ENCODE measurements at regions not wholly inside any gene's neighbourhood (a gene's known extent, or its start where the extent isn't known, plus 50 kb on each side); places are given as distances from the start of the nearest gene placed in this dataset.
"Not testable (repeated sequence)": the region's sequence is repeated elsewhere in the genome, so short reads cannot be mapped to it uniquely, and the experiment has no call there.

GRCh38 chr11:70886256-70886655 lies 366.1 kb downstream of the SHANK2 start:
- no peak for DNase-seq

DNA sequence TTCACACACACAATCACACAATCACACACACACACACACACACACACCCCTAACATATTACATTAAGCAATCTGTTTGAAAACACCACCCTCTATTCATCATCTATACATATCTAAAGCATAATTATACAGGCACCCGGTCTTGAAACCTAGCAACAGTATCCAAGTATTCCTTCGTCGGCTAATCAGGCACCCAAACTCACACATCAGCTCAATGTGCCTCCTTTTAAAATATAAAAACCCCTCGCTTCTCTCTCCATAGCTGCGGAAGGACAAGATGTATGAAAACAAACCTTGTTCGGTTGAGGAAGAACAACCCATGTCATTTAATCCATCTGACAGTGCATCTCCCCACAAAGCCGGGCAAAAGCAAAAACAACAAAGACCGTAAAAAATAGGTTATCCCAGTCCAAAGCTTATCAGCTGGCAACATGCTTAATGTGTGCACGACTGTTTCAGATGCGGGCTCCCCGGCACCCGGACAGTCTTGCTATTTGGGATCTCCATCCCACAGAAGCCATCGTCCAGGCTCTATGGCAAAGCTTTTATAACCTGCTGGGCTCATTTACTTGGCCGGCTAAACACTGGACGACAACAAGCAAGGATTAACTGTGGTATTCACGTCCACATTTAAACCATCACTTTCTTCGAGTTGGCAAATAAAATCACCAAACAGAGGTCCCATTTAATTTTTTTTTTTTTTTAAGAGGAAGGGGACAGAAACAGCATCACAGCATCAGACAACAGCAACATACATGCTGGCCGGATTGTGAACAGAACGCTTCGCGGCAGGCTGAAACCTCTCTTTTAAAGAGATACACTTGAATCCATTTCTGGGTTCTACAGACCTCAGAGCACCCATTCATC lies 365.5 kb downstream of the SHANK2 start:
- no peak for DNase-seq

DNA sequence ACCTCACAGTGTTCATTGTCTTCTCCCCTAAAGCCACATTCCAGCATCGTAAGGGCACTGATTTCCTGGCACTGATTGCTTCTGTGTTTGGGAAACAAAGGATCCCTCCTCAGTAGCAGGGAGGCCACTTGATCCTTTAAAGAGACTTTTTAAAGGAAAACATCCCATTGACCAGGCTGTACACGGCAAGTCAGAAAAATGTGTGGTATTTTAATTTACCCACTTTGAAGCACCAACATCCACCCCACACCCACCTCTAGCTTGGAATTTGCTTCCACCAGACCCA lies 364.9 kb downstream of the SHANK2 start:
- no peak for DNase-seq

DNA sequence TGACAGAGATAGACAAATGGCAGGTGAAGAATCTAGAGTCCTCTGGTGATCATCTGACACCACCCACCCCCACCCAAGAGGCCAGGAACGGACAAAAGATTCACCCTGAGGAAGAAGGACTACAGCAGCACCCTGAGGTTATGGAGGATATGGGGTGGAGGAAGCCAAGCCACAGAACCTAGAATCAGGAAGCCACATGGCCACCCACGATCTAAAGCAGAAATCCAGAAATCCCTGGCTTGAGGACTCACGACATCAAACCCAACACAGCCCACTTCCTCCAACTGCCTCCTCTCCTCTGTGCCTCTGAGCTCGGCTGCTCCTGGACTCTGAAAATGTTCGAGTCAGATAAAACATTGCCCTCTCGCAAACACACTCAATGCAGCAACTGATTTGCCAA lies 364.3 kb downstream of the SHANK2 start:
- no peak for DNase-seq

- no peak for DNase-seq
These were observed 363.0 kb downstream of the SHANK2 start for GRCh38 chr11:70889411-70889810.

GRCh38 chr11:70891844-70892380 lies 360.5 kb downstream of the SHANK2 start:
- DNase-seq: no peak

- no peak for DNase-seq
These were observed 359.5 kb downstream of the SHANK2 start for GRCh38 chr11:70892889-70893288.

- no peak for DNase-seq
These were observed 357.6 kb downstream of the SHANK2 start for GRCh38 chr11:70894566-70895365.

GRCh38 chr11:70895366-70895670 lies 357.1 kb downstream of the SHANK2 start:
- no peak for DNase-seq

- DNase-seq: no peak
These were observed 354.9 kb downstream of the SHANK2 start for GRCh38 chr11:70897429-70897828.

GRCh38 chr11:70899616-70900015 lies 352.8 kb downstream of the SHANK2 start:
- DNase-seq: no peak

- DNase-seq: no peak
These were observed 351.8 kb downstream of the SHANK2 start for GRCh38 chr11:70900540-70900939.

GRCh38 chr11:70901951-70902521 lies 350.3 kb downstream of the SHANK2 start:
- DNase-seq: no peak

GRCh38 chr11:70903229-70903628 lies 349.1 kb downstream of the SHANK2 start:
- DNase-seq: not testable (repeated sequence)

DNA sequence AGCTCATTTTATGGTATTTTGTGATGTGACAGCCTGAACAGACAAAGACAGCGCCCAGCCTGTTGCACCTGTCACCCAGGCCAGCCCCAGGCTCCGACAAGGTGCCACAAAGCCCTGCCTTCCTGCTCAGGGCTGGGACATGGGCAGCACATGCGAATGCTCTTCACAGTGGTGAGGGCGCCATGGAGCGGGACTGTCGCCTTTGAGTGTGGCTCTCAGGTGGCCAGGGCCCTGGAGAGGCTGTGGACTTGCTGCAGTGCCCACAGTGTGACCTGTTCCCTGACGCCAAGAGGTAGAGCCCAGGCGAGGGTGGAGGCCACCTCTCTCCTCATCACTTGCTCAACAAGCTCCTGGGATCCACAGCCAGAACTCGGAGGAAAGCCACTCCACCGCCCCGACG lies 346.3 kb downstream of the SHANK2 start:
- DNase-seq: no peak

GRCh38 chr11:70908223-70908622 lies 344.2 kb downstream of the SHANK2 start:
- DNase-seq: no peak

DNA sequence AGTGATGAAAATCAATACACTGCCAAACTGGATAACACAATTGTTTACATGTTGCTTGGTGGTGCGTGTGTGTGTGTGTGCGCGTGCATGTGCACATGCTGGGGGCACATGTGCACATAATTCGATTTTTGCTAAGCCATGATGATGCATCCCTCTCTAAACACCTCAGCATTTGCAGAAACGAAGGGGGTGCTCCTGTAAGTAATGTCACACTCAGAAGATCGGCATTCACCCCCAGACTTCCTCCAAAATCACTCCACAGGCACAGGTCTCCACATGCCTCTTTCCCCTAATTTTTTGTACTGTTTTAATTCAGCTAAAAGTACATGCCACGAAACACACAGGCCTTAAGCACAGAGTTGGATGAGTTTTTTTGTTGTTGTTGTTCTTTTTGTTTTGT lies 341.5 kb downstream of the SHANK2 start:
- DNase-seq: no peak

- peak; percentile 8 for DNase-seq
These were observed 340.0 kb downstream of the SHANK2 start for GRCh38 chr11:70912226-70912840.

- DNase-seq: no peak
These were observed 338.6 kb downstream of the SHANK2 start for GRCh38 chr11:70913715-70914231.

DNA sequence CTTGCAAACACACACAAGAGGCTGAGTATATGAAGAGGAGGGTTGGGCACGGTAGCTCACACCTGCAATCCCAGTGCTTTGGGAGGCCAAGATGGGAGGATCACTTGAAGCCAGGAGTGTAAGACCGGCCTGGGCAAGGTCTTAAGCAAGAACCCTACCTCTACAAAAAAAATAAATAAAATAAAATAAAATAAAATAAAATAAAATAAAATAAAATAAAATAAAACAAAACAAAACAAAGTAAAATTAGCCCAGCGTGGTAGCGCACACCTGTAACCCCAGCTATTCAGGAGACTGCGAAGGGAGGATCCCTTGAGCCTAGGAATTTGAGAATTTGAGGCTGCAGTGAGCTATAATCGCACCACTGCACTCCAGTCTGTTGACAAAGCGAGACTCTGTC lies 337.9 kb downstream of the SHANK2 start:
- no peak for DNase-seq

- DNase-seq: no peak
These were observed 337.0 kb downstream of the SHANK2 start for GRCh38 chr11:70915158-70915985.

DNA sequence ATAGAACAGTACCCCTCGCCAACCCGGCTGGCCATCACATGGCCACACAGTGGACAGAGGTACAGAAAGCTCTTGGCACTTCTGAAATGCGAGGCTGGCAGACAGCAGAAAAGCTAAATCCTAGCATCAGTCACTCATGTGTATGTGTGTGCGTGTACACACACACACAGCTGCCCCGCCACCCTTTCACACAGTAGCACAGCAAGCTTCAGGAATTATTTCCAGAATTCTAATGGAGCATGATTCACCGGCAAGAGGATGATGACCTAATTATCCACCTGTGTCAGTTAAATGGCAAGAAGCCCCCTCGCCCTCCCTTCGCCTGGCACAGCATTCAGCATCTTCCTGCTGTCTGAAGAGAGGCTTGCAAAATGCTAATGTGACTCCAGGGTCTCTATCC lies 336.0 kb downstream of the SHANK2 start:
- no peak for DNase-seq

All from activated CD4-positive, alpha-beta T cell treated with anti-CD3 and anti-CD28 coated beads for 48 hours (primary cell).